Trophoblast cell (in vitro differentiated cells and primary cell): ENCODE measurements at regions not wholly inside any gene's neighbourhood (a gene's known extent, or its start where the extent isn't known, plus 50 kb on each side); places are given as distances from the start of the nearest gene placed in this dataset.
A peak's percentile ranks its signal among the peaks of the same experiment; 100 is the strongest.

Source experiments
- DNase-seq, 2 donors: peaks; one replicate each; pipeline ENCODE4 v3.0.0-alpha.2; 2016
- H2AFZ ChIP-seq: 2 replicates; pipeline ENCODE4 v1.6.1; 2013; ENCODE audit warnings: low read length, moderate library complexity, mild to moderate bottlenecking; ENCODE audit not compliant: insufficient read depth, poor library complexity
- H2AK5ac ChIP-seq: 2 replicates; pipeline ENCODE4 v1.6.1; 2013; ENCODE audit warnings: mild to moderate bottlenecking, low read length
- H2BK120ac ChIP-seq: 2 replicates; pipeline ENCODE4 v1.6.1; 2013; ENCODE audit warnings: low read length, mild to moderate bottlenecking, moderate library complexity; ENCODE audit not compliant: insufficient read depth, poor library complexity
- H2BK12ac ChIP-seq: 2 replicates; pipeline ENCODE4 v1.6.1; 2013; ENCODE audit warnings: mild to moderate bottlenecking, low read length, moderate library complexity
- H2BK5ac ChIP-seq: 2 replicates; pipeline ENCODE4 v1.6.1; 2013; ENCODE audit warnings: low read length, low read depth, moderate library complexity, mild to moderate bottlenecking; ENCODE audit not compliant: poor library complexity
- H3K14ac ChIP-seq: 2 replicates; pipeline ENCODE4 v1.6.1; 2013; ENCODE audit warnings: mild to moderate bottlenecking, low read length
- H3K18ac ChIP-seq: 2 replicates; pipeline ENCODE4 v1.6.1; 2013; ENCODE audit warnings: mild to moderate bottlenecking, low read length
- H3K23ac ChIP-seq: 2 replicates; pipeline ENCODE4 v1.6.1; 2013; ENCODE audit warnings: low read length
- H3K27ac ChIP-seq: 2 replicates; pipeline ENCODE4 v1.5.1; 2013; ENCODE audit warnings: low read depth, mild to moderate bottlenecking, inconsistent platforms, low read length, moderate library complexity
- H3K27me3 ChIP-seq: 2 replicates; pipeline ENCODE4 v1.6.1; 2013; ENCODE audit warnings: inconsistent platforms, mild to moderate bottlenecking, low read length, moderate library complexity; ENCODE audit not compliant: insufficient read depth
- H3K36me3 ChIP-seq, 2 experiments: 1 replicate in 1 of 2; 2 replicates in 1 of 2; pipeline ENCODE4 v1.6.1; 2013; ENCODE audit warnings: low read length in 2 of 2, mild to moderate bottlenecking in 2 of 2, moderate library complexity in 1 of 2; ENCODE audit not compliant: insufficient read depth in 2 of 2, control insufficient read depth in 1 of 2
- H3K4ac ChIP-seq: 2 replicates; pipeline ENCODE4 v1.6.1; 2013; ENCODE audit warnings: low read depth, mild to moderate bottlenecking, low read length, moderate library complexity
- H3K4me1 ChIP-seq, 2 experiments: 1 replicate in 1 of 2; 2 replicates in 1 of 2; pipeline ENCODE4 v1.6.1; 2013; ENCODE audit warnings: low read length in 2 of 2, mild to moderate bottlenecking in 2 of 2, moderate library complexity in 1 of 2; ENCODE audit not compliant: insufficient read depth in 2 of 2, control insufficient read depth in 1 of 2
- H3K4me2 ChIP-seq: 2 replicates; pipeline ENCODE4 v1.6.1; 2013; ENCODE audit warnings: inconsistent platforms, mild to moderate bottlenecking, low read length, moderate library complexity
- H3K4me3 ChIP-seq: 2 replicates; pipeline ENCODE4 v1.5.1; 2013; ENCODE audit warnings: mild to moderate bottlenecking, low read depth, low read length, inconsistent platforms
- H3K79me1 ChIP-seq: one replicate; pipeline ENCODE4 v1.6.1; 2013; ENCODE audit warnings: low read length
- H3K79me2 ChIP-seq: 2 replicates; pipeline ENCODE4 v1.6.1; 2013; ENCODE audit warnings: low read length, mild to moderate bottlenecking; ENCODE audit not compliant: control insufficient read depth, insufficient read depth, poor library complexity
- H3K9ac ChIP-seq: 2 replicates; pipeline ENCODE4 v1.6.1; 2013; ENCODE audit warnings: mild to moderate bottlenecking, low read length
- H3K9me3 ChIP-seq: 2 replicates; pipeline ENCODE4 v1.6.1; 2013; ENCODE audit warnings: low read depth, mild to moderate bottlenecking, control low read depth, inconsistent platforms, low read length; ENCODE audit not compliant: insufficient read depth
- H4K12ac ChIP-seq: 2 replicates; pipeline ENCODE4 v1.6.1; 2013; ENCODE audit warnings: low read depth, mild to moderate bottlenecking, low read length, moderate library complexity
- H4K8ac ChIP-seq: 2 replicates; pipeline ENCODE4 v1.6.1; 2013; ENCODE audit warnings: low read depth, mild to moderate bottlenecking, low read length, moderate library complexity
- H4K91ac ChIP-seq: one replicate; pipeline ENCODE4 v1.6.1; 2013; ENCODE audit warnings: low read depth, mild to moderate bottlenecking, low read length, moderate library complexity
- WGBS: extraction: QIAGEN DNeasy Blood & Tissue Kit; methylation state at CpG from one replicate; pipeline ENCODE4 v1.1.7; 2013; ENCODE audit warnings: missing lambda C conversion rate; ENCODE audit not compliant: insufficient read length, insufficient coverage; ENCODE audit errors: extremely low coverage; 5-methylcytosine and 5-hydroxymethylcytosine counted together

DNA sequence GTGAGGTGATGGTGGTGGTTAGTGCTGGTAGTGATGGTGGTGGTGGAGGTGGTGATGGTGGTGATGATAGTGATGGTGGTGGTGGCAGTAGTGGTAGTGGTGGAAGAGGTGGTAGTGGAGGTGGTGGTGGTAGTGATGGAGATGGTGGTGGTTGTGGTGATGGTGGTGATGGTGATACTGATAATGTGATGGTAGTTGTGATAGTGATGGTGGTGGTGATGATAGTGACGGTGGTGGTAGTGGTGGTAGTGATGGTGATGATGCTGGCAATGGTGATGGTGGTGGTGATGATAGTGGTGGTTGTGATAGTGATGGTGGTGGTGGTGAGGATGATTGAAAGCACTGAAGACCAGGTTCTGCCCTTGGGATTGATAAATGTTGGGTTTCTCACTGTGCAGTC, 85.2 kb upstream of the SLC1A3 start:
- Histone ChIP-seq H3K4ac (no peak overlapping the region), H3K9me3 (peaks cover 4% of the 10 kb centered on the region), H2AFZ (no peak overlapping the region), H4K12ac (no peak overlapping the region), H3K23ac (no peak overlapping the region), H3K36me3 (no peaks in the 10 kb centered on the region), H2BK12ac (no peak overlapping the region), H4K91ac (no peak overlapping the region), H3K18ac (no peak overlapping the region), H3K4me1 (no peaks in the 10 kb centered on the region), H3K79me2 (no peaks in the 10 kb centered on the region), H3K27me3 (no peaks in the 10 kb centered on the region), H3K4me3 (no peak overlapping the region), H2BK5ac (no peak overlapping the region), H2AK5ac (no peak overlapping the region), H3K27ac (no peak overlapping the region), H3K79me1 (no peaks in the 10 kb centered on the region), H4K8ac (no peak overlapping the region), H2BK120ac (no peak overlapping the region), H3K9ac (no peak overlapping the region), H3K14ac (no peak overlapping the region), H3K4me2 (no peak overlapping the region)
- no peak for DNase-seq
- WGBS, result no CpG with 5 or more reads among the region's 1 CpG

DNA sequence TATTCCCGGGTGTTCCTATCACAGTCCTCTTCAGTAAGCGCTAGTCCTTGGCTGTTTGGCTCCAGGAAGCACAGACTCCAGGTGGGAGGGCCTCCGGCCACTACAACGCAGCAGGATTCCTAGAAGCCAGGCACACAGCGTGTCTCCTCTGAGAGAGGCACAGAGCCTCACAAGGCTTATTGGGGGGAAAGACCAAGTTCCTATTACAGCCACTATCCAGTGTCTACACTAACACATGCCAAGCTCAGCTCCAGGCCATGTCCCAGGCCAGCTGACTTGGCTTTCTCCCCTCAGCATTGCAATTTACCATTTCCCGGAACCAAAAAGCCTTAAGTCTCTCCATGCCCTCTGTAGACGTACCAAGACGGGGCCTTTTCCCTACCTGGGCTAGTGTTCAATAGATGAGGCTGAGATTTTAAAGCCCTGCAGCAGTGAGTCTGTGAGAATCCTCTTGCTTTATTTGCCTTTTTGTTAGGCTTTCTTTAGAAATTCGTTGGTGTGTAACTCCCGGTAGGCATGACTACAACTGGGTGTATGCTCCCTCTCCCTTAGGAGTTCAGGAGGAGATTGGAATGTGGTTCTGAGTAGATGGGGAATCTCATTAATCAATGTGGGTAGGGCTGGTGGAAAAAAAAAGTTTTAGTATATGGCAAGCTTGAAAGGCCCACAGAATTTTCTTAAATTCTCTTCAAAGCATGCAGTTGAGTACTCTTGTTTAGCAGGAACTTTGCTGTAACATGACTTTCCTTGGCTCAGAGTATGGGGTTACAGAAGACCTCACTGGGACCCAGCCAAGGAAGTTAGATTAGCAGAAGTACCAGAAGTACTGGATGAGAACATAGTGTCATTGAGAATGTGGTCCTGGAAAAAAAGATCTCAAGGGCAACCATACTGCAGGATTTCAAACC, 84.3 kb upstream of the SLC1A3 start:
- no peak overlapping the region for H3K4me2 ChIP-seq

GRCh38 chr5:36522746-36523065, 83.7 kb upstream of the SLC1A3 start:
- no peak overlapping the region for H3K18ac ChIP-seq
- no peak overlapping the region for H3K4me3 ChIP-seq
- no peak overlapping the region for H3K4me2 ChIP-seq
- H4K8ac ChIP-seq, result no peak overlapping the region
- no peak overlapping the region for H4K12ac ChIP-seq
- DNase-seq, result no peak
- no peak overlapping the region for H2AK5ac ChIP-seq
- no peak overlapping the region for H3K9ac ChIP-seq
- H3K79me1 ChIP-seq, result peaks cover 5% of the 10 kb centered on the region
- H3K36me3 ChIP-seq, result no peaks in the 10 kb centered on the region
- H3K4ac ChIP-seq, result no peak overlapping the region
- WGBS, result no CpG with 5 or more reads among the region's 5 CpGs
- peaks cover 4% of the 10 kb centered on the region in 2 experiments for H3K4me1 ChIP-seq
- no peak overlapping the region for H4K91ac ChIP-seq
- no peak overlapping the region for H3K14ac ChIP-seq
- no peak overlapping the region for H2AFZ ChIP-seq
- no peaks in the 10 kb centered on the region for H3K27me3 ChIP-seq
- no peak overlapping the region for H2BK5ac ChIP-seq
- H2BK12ac ChIP-seq, result no peak overlapping the region
- H3K79me2 ChIP-seq, result no peaks in the 10 kb centered on the region
- peaks cover 4% of the 10 kb centered on the region for H3K9me3 ChIP-seq
- no peak overlapping the region for H3K23ac ChIP-seq
- no peak overlapping the region for H3K27ac ChIP-seq
- H2BK120ac ChIP-seq, result no peak overlapping the region

More for the DNA sequence above, 84.3 kb upstream of the SLC1A3 start:
- peaks cover 4% of the 10 kb centered on the region for H3K79me1 ChIP-seq
- no peak overlapping the region for H3K23ac ChIP-seq
- H3K9ac ChIP-seq, result no peak overlapping the region
- no peak overlapping the region for H3K14ac ChIP-seq
- WGBS, result no CpG with 5 or more reads among the region's 10 CpGs
- no peak overlapping the region for H3K4me3 ChIP-seq
- peaks cover 4% of the 10 kb centered on the region in 2 experiments for H3K4me1 ChIP-seq
- no peak overlapping the region for H4K12ac ChIP-seq
- no peak for DNase-seq
- H3K36me3 ChIP-seq, result no peaks in the 10 kb centered on the region
- no peak overlapping the region for H2BK120ac ChIP-seq
- no peak overlapping the region for H2AFZ ChIP-seq
- H3K18ac ChIP-seq, result no peak overlapping the region
- peaks cover 4% of the 10 kb centered on the region for H3K9me3 ChIP-seq
- H2AK5ac ChIP-seq, result no peak overlapping the region
- H4K91ac ChIP-seq, result no peak overlapping the region
- H3K79me2 ChIP-seq, result no peaks in the 10 kb centered on the region
- no peaks in the 10 kb centered on the region for H3K27me3 ChIP-seq
- no peak overlapping the region for H2BK5ac ChIP-seq
- H3K27ac ChIP-seq, result no peak overlapping the region
- no peak overlapping the region for H2BK12ac ChIP-seq
- H4K8ac ChIP-seq, result no peak overlapping the region
- no peak overlapping the region for H3K4ac ChIP-seq

DNA sequence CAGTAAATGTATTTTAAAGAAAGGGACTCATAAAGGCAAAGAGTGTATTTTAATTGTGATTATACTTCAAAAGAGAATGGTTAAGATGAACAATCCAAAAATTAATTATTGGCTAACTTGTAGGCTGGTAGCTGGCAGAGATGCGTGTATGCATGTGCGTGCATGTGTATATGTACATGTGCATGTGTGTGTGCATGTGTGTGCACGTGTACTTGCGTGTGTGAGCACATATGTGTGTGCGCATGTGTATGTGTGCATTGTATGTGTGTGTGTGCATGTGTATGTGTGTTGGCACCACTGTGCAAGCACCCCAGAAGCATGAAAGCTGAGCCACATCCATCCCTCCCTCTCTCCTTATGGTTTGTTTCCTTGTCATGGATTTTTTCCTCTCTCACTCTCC, 83.0 kb upstream of the SLC1A3 start:
- peaks cover 4% of the 10 kb centered on the region for H3K9me3 ChIP-seq
- H2BK12ac ChIP-seq, result no peak overlapping the region
- H3K4me1 ChIP-seq, result peaks cover 4% of the 10 kb centered on the region in 2 experiments
- H3K14ac ChIP-seq, result no peak overlapping the region
- no peak overlapping the region for H3K4ac ChIP-seq
- H3K27ac ChIP-seq, result no peak overlapping the region
- H2AK5ac ChIP-seq, result no peak overlapping the region
- no peak overlapping the region for H2BK5ac ChIP-seq
- no peak overlapping the region for H4K8ac ChIP-seq
- H3K79me1 ChIP-seq, result peaks cover 5% of the 10 kb centered on the region
- no peak overlapping the region for H2BK120ac ChIP-seq
- no peak overlapping the region for H4K91ac ChIP-seq
- no peak for DNase-seq
- no CpG with 5 or more reads among the region's 5 CpGs for WGBS
- H2AFZ ChIP-seq, result no peak overlapping the region
- no peak overlapping the region for H3K18ac ChIP-seq
- no peak overlapping the region for H3K4me2 ChIP-seq
- no peaks in the 10 kb centered on the region for H3K36me3 ChIP-seq
- no peak overlapping the region for H3K9ac ChIP-seq
- no peak overlapping the region for H4K12ac ChIP-seq
- H3K79me2 ChIP-seq, result no peaks in the 10 kb centered on the region
- H3K27me3 ChIP-seq, result no peaks in the 10 kb centered on the region
- H3K23ac ChIP-seq, result peak overlapping the region; percentile 59
- no peak overlapping the region for H3K4me3 ChIP-seq
